K562 (cell line): ENCODE measurements at regions not wholly inside any gene's neighbourhood (a gene's known extent, or its start where the extent isn't known, plus 50 kb on each side); places are given as distances from the start of the nearest gene placed in this dataset.

ENCODE experiments used
- ATAC-seq: fragments of 200-7000 bp; cut with Tn5 transposase; 3 replicates; pipeline ENCODE4 v1.9.1; 2020; ENCODE audit warnings: moderate library complexity
- BruUV-seq: library from RNA; stranded (reverse); fragments of 400-500 nt; replicated peaks from 2 replicates; lab custom pipeline; 2021; lab: Mats Ljungman, UMichigan
- CTCF ChIA-PET: fragments of 300-600 bp; formaldehyde crosslinking; extraction: SDS; loops from one replicate; lab custom pipeline; 2021; ENCODE audit warnings: low intra/inter-chr PET ratio; lab: Yijun Ruan, JAX
- POLR2A ChIA-PET: fragments of 300-600, 350-650 bp; sonication (Branson Sonifier 250); formaldehyde crosslinking; extraction: SDS; loops from one replicate; lab custom pipeline; 2021; ENCODE audit warnings: antibody characterized with exemption, inconsistent platforms; lab: Yijun Ruan, JAX
- DNase-seq, 4 experiments: peaks; one replicate each; pipeline versions ENCODE4 v3.0.0 to v3.0.0-alpha.2; 2011 to 2018; ENCODE audit warnings: low spot score in 3 of 4, mixed read lengths in 3 of 4; ENCODE audit errors: extremely low read depth in 1 of 4
- FAIRE-seq: peaks from 2 replicates; lab custom pipeline; 2011; peaks lifted over from hg19 to GRCh38; lab: Jason Lieb, UNC
- H2AFZ ChIP-seq: 2 replicates; pipeline ENCODE4 v1.6.0; 2011; ENCODE audit warnings: low read depth, low read length, control low read depth, inconsistent platforms
- H3K27ac ChIP-seq: fragments of 200-600 bp; 3 replicates; pipeline ENCODE4 v1.8.0; 2011; ENCODE audit warnings: low read depth, mild to moderate bottlenecking, control low read depth, inconsistent platforms, low read length, moderate library complexity, mixed read lengths; ENCODE audit errors: extremely low read depth
- H3K27me3 ChIP-seq, 2 experiments: fragments of 300-600 bp in 1 of 2; 2 replicates in 1 of 2; 3 replicates in 1 of 2; pipeline versions ENCODE4 v1.6.0 to v1.8.0; 2011; ENCODE audit warnings: inconsistent platforms in 2 of 2, low read length in 2 of 2, mild to moderate bottlenecking in 1 of 2, mixed read lengths in 1 of 2, moderate library complexity in 1 of 2; ENCODE audit not compliant: control insufficient read depth in 2 of 2, insufficient read depth in 2 of 2
- H3K36me3 ChIP-seq: fragments of 300-600 bp; 3 replicates; pipeline ENCODE4 v1.8.0; 2011; ENCODE audit warnings: mild to moderate bottlenecking, low read length, inconsistent platforms; ENCODE audit not compliant: control insufficient read depth, insufficient read depth
- H3K4me1 ChIP-seq, 2 experiments: fragments of 200-600 bp in 1 of 2; replicated peaks in 1 of 2; 2 replicates in 1 of 2; 3 replicates in 1 of 2; pipeline versions ENCODE4 v1.5.1 to v1.8.0; 2011; ENCODE audit warnings: inconsistent platforms in 2 of 2, low read length in 2 of 2, mild to moderate bottlenecking in 1 of 2, mixed read lengths in 1 of 2, moderate library complexity in 1 of 2; ENCODE audit not compliant: control insufficient read depth in 2 of 2, insufficient read depth in 2 of 2
- H3K4me2 ChIP-seq: 2 replicates; pipeline ENCODE4 v1.6.1; 2011; ENCODE audit warnings: low read length, control low read depth, inconsistent platforms, mixed read lengths; ENCODE audit not compliant: insufficient read depth
- H3K4me3 ChIP-seq: fragments of 200-600 bp; sonication (generic), shearing (Covaris generic); 2 replicates; pipeline ENCODE4 v1.5.1; 2016; ENCODE audit warnings: control low read depth, inconsistent platforms
- H3K79me2 ChIP-seq: fragments of 200-600 bp; 3 replicates; pipeline ENCODE4 v1.8.0; 2011; ENCODE audit warnings: low read length, inconsistent platforms; ENCODE audit not compliant: control insufficient read depth, insufficient read depth
- H3K9ac ChIP-seq, 2 experiments: 2 replicates each; pipeline versions ENCODE4 v1.6.0 to v1.6.1; 2011; ENCODE audit warnings: low read depth in 2 of 2, low read length in 2 of 2, control low read depth in 1 of 2, inconsistent platforms in 1 of 2, mild to moderate bottlenecking in 1 of 2, mixed read lengths in 1 of 2; ENCODE audit not compliant: insufficient read depth in 1 of 2
- H3K9me1 ChIP-seq: one replicate; pipeline ENCODE4 v1.6.0; 2011; ENCODE audit warnings: inconsistent platforms, mild to moderate bottlenecking, low read length, moderate library complexity; ENCODE audit not compliant: control insufficient read depth, insufficient read depth
- H3K9me3 ChIP-seq: replicated peaks from 2 replicates; pipeline ENCODE4 v1.5.1; 2011; ENCODE audit warnings: low read depth, low read length, inconsistent platforms; ENCODE audit not compliant: control insufficient read depth, insufficient read depth
- H4K20me1 ChIP-seq: replicated peaks from 2 replicates; pipeline ENCODE4 v1.6.1; 2011; ENCODE audit warnings: low read length, inconsistent platforms, mixed read lengths; ENCODE audit not compliant: control insufficient read depth, insufficient read depth
- CBX1 ChIP-seq: sonication (generic); IDR thresholded peaks from 2 replicates; pipeline ENCODE4 v1.6.1; 2016; ENCODE audit warnings: antibody characterized with exemption, low read depth, mild to moderate bottlenecking
- FOXK1 ChIP-seq: sonication (generic); formaldehyde crosslinking; IDR thresholded peaks from 2 replicates; pipeline ENCODE4 v1.8.0; 2022; ENCODE audit warnings: missing genetic modification reagents, mild to moderate bottlenecking, borderline replicate concordance
- GABPA ChIP-seq: fragments of 200-800 bp; sonication (Bioruptor generic); conservative IDR thresholded peaks from 2 replicates; pipeline ENCODE4 v1.6.1; 2016; ENCODE audit warnings: low read depth, missing genetic modification characterization, missing compliant biosample characterization
- HDAC8 ChIP-seq: fragments of 450-650 bp; IDR thresholded peaks from 2 replicates; pipeline ENCODE4 v1.6.1; 2016; ENCODE audit warnings: mild to moderate bottlenecking, missing genetic modification characterization, moderate library complexity, missing compliant biosample characterization
- RAD51 ChIP-seq: fragments of 450-650 bp; IDR thresholded peaks from 2 replicates; pipeline ENCODE4 v1.7.1; 2016; ENCODE audit warnings: low read depth, mild to moderate bottlenecking, borderline replicate concordance
- SIN3B ChIP-seq: fragments of 450-650 bp; IDR thresholded peaks from 2 replicates; pipeline ENCODE4 v1.6.1; 2017; ENCODE audit warnings: low read depth, mild to moderate bottlenecking, moderate library complexity
- TAF9B ChIP-seq: fragments of 450-650 bp; IDR thresholded peaks from 2 replicates; pipeline ENCODE4 v1.6.1; 2018; ENCODE audit warnings: mild to moderate bottlenecking; ENCODE audit not compliant: partially characterized antibody
- WGBS: fragments of 100-300 bp; shearing (Covaris generic); methylation state at CpG from one replicate; pipeline ENCODE4 v1.1.6; 2016; ENCODE audit warnings: low coverage, mixed read lengths; ENCODE audit not compliant: insufficient coverage; ENCODE audit errors: missing lambda C conversion rate; 5-methylcytosine and 5-hydroxymethylcytosine counted together
- in situ Hi-C: fragments of 300-500 bp; cut with MboI; formaldehyde crosslinking; loops from 4 replicates; pipeline ENCODE4 v1.15.0; 2018; ENCODE audit warnings: inconsistent platforms, mixed read lengths
- intact Hi-C: fragments of 100-400 bp; cut with micrococcal nuclease; formaldehyde crosslinking; loops from 2 replicates; pipeline ENCODE4 v1.14.2; 2022

- H3K9ac ChIP-seq = no peak overlapping the region
- WGBS = 0% methylated on average over 2 of the region's 2 CpGs
- no peaks in the 10 kb centered on the region for H3K79me2 ChIP-seq
- no peaks in the 10 kb centered on the region for H3K4me1 ChIP-seq
- FAIRE-seq = no peak
- TF ChIP-seq TAF9B (no peak), HDAC8 (tag) (no peak), FOXK1 (no peak), SIN3B (no peak), GABPA (tag) (no peak), CBX1 (no peak), RAD51 (no peak)
- ChIA-PET CTCF (no interaction called here), POLR2A (no interaction called here)
- intact Hi-C loops = no loop called here
- no peak for ATAC-seq
- H3K4me3 ChIP-seq = no peak overlapping the region
- H2AFZ ChIP-seq = no peak overlapping the region
- H3K27me3 ChIP-seq = peaks cover 0 to 3% of the 10 kb centered on the region in 2 experiments; a peak in 3 of 5 replicates
- no TSS peak for BruUV-seq
- H3K4me2 ChIP-seq = no peak overlapping the region
- in situ Hi-C loops = no loop called here
- no peaks in the 10 kb centered on the region for H3K9me1 ChIP-seq
- H4K20me1 ChIP-seq = no peaks in the 10 kb centered on the region
- H3K9me3 ChIP-seq = no peaks in the 10 kb centered on the region
- no peak for DNase-seq
- no peak overlapping the region for H3K27ac ChIP-seq
- H3K36me3 ChIP-seq = no peaks in the 10 kb centered on the region
Measured at GRCh38 chr2:45123065-45123464, 113.8 kb upstream of the SIX2 start.
